MCF 10A (cell line): ENCODE measurements at regions not wholly inside any gene's neighbourhood (a gene's known extent, or its start where the extent isn't known, plus 50 kb on each side); places are given as distances from the start of the nearest gene placed in this dataset.

Source experiments
- BruUV-seq: library from RNA; stranded (reverse); fragments of 400-500 nt; replicated peaks from 2 replicates; lab custom pipeline; 2021; lab: Mats Ljungman, UMichigan
- CTCF ChIA-PET: fragments of 300-600 bp; sonication (Branson Sonifier 250); formaldehyde crosslinking; extraction: SDS; loops from one replicate; lab custom pipeline; 2021; ENCODE audit warnings: antibody characterized with exemption, inconsistent platforms; lab: Yijun Ruan, JAX
- POLR2A ChIA-PET: fragments of 300-600, 350-650 bp; sonication (Branson Sonifier 250); formaldehyde crosslinking; extraction: SDS; loops from one replicate; lab custom pipeline; 2020; ENCODE audit warnings: antibody characterized with exemption, inconsistent platforms; lab: Yijun Ruan, JAX
- DNase-seq: peaks from one replicate; pipeline ENCODE4 v3.0.0-alpha.2; 2018; ENCODE audit not compliant: unreplicated experiment
- H3K27ac Mint-ChIP-seq: one replicate; pipeline ENCODE4 v1.8.0; 2022; ENCODE audit warnings: mild to moderate bottlenecking, low read depth, mixed read lengths; ENCODE audit not compliant: unreplicated experiment
- H3K27me3 Mint-ChIP-seq: one replicate; pipeline ENCODE4 v1.8.0; 2022; ENCODE audit warnings: mixed read lengths; ENCODE audit not compliant: insufficient read depth, unreplicated experiment
- H3K36me3 Mint-ChIP-seq: one replicate; pipeline ENCODE4 v1.8.0; 2022; ENCODE audit warnings: mild to moderate bottlenecking, moderate library complexity, mixed read lengths; ENCODE audit not compliant: insufficient read depth, unreplicated experiment
- H3K4me1 Mint-ChIP-seq: one replicate; pipeline ENCODE4 v1.8.0; 2022; ENCODE audit warnings: mixed read lengths; ENCODE audit not compliant: insufficient read depth, unreplicated experiment
- H3K4me3 Mint-ChIP-seq: one replicate; pipeline ENCODE4 v1.8.0; 2022; ENCODE audit warnings: mild to moderate bottlenecking, moderate library complexity, mixed read lengths; ENCODE audit not compliant: unreplicated experiment
- H3K9me3 Mint-ChIP-seq: one replicate; pipeline ENCODE4 v1.8.0; 2022; ENCODE audit warnings: mixed read lengths; ENCODE audit not compliant: unreplicated experiment
- intact Hi-C: fragments of 100-400 bp; cut with micrococcal nuclease; formaldehyde crosslinking; loops from 2 replicates; pipeline ENCODE4 v1.14.1; 2022
- TF ChIP-seq, protein P1 (sequence below): fragments of 200-600 bp; IDR thresholded peaks from one replicate; pipeline ENCODE4 v1.8.0; 2022; ENCODE audit warnings: antibody characterized with exemption, mild to moderate bottlenecking; ENCODE audit not compliant: unreplicated experiment

DNA sequence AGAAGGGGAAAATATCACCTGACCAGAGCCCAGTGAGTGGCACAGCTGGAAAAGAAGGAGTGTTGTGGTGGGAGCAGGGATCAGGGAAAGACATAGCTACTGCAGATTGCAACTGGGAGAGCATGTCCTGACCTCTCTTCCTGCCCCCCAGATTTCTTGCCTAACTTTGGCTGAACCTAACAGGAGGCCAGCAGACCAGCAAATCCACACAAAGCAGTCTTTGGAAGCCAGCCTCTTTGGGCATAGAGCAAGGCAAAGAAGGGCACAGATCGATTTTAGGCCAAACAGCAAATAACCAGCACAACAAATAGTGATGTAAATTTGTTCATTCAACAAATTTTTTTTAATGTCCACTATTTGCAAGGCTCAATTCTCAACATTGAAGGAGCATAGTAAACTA is 433.2 kb upstream of the GHITM start:
- Mint-ChIP-seq H3K27me3 (no peaks in the 10 kb centered on the region), H3K4me1 (no peaks in the 10 kb centered on the region), H3K9me3 (no peaks in the 10 kb centered on the region), H3K36me3 (no peaks in the 10 kb centered on the region), H3K4me3 (no peak overlapping the region), H3K27ac (no peak overlapping the region)
- TF ChIP-seq, protein P1, sequence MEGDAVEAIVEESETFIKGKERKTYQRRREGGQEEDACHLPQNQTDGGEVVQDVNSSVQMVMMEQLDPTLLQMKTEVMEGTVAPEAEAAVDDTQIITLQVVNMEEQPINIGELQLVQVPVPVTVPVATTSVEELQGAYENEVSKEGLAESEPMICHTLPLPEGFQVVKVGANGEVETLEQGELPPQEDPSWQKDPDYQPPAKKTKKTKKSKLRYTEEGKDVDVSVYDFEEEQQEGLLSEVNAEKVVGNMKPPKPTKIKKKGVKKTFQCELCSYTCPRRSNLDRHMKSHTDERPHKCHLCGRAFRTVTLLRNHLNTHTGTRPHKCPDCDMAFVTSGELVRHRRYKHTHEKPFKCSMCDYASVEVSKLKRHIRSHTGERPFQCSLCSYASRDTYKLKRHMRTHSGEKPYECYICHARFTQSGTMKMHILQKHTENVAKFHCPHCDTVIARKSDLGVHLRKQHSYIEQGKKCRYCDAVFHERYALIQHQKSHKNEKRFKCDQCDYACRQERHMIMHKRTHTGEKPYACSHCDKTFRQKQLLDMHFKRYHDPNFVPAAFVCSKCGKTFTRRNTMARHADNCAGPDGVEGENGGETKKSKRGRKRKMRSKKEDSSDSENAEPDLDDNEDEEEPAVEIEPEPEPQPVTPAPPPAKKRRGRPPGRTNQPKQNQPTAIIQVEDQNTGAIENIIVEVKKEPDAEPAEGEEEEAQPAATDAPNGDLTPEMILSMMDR, result no peak
- no TSS peak for BruUV-seq
- ChIA-PET CTCF (no interaction called here), POLR2A (interaction anchor here (0.6 kb wide), 3 partner anchors 33 to 933 kb away, joined by 3 read pairs; no protein-coding TSS in a partner anchor)
- intact Hi-C loops, result no loop called here
- no peak for DNase-seq

DNA sequence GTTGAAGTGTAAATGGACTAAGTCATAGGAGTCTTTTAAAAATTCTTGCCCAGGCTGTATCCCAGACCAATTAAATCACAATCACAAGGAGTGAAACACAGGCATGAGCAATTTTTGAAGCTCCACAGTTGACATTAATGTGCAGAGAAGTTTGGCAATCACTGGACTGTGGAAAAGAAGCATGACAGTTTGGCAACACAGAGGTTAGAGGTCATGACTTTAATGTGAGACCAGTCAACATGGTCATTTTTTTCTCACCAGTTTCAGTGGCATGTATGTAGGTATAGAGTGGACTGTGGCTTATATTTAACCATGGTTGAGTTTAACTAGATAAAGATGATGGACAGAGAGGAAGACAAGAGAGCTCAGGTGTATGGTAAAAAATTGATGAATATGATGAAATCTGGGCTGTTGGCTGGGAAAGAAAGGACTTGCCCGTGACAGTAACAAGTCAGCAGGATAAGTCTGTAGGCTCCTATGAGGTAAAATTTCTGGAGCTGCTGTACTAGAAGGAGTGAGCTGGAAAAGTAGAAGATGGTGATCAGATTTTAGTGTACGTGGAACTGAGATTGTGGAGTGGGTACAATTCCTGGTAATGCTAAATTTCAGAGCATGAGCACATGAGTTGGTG is 432.2 kb upstream of the GHITM start:
- Mint-ChIP-seq H3K4me3 (no peak overlapping the region), H3K4me1 (peaks cover 5% of the 10 kb centered on the region), H3K27me3 (no peaks in the 10 kb centered on the region), H3K27ac (no peak overlapping the region), H3K36me3 (no peaks in the 10 kb centered on the region), H3K9me3 (no peaks in the 10 kb centered on the region)
- POLR2A ChIA-PET, result interaction anchor here (0.6 kb wide), 2 partner anchors 34 to 40 kb away, joined by 3 read pairs; no protein-coding TSS in a partner anchor
- TF ChIP-seq, protein P1, result no peak
- DNase-seq, result no peak
- BruUV-seq, result no TSS peak
- intact Hi-C loops, result no loop called here
- CTCF ChIA-PET, result interaction anchor here (0.8 kb wide), 1 partner anchor 20 kb away, joined by 3 read pairs; no protein-coding TSS in a partner anchor

DNA sequence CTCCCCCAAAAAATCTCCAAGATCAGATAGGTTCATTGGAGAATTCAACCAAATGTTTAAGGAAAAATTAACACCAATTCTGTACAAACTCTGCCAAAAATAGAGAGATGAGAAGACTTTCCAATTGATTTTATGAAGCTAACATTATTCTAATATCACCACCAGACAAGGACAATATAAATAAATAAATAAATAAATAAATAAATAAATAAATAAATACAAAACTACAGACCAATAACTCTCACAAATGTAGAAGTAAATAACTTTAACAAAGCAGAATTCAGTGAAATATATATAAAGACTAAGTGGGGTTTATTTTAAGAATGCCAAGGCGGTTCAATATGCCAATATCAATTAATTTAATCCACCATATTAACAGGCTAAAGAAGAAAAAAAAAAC is 425.9 kb upstream of the GHITM start:
- no TSS peak for BruUV-seq
- ChIA-PET POLR2A (interaction anchor here (0.6 to 0.7 kb wide), 2 partner anchors 52 to 753 kb away, joined by 3 read pairs; no protein-coding TSS in a partner anchor), CTCF (interaction anchor here (0.6 to 0.7 kb wide), 2 partner anchors 191 to 640 kb away, joined by 3 to 4 read pairs; no protein-coding TSS in a partner anchor)
- Mint-ChIP-seq H3K9me3 (no peaks in the 10 kb centered on the region), H3K4me1 (peaks cover 6% of the 10 kb centered on the region), H3K27ac (no peak overlapping the region), H3K4me3 (no peak overlapping the region), H3K36me3 (no peaks in the 10 kb centered on the region), H3K27me3 (no peaks in the 10 kb centered on the region)
- no peak for DNase-seq
- TF ChIP-seq, protein P1, result no peak
- intact Hi-C loops, result no loop called here

DNA sequence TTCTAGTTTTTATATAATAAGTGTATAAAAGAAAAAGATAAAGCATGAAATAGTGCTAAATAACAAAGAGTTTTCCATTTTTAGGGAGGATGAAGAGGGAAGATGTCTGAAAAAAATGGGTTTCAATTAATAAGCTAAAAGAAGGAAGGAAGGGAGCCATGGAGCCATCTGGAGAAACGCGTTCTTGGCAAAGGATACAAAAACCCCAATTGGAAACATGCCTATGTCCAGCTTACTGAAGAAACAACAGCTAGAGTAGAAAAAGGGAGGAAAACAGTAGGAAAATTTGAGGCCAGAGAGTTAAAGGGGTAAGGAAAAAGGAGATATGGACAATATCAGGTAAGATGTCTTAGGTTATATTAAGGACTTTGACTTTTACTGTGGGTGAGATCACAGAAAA is 416.2 kb upstream of the GHITM start:
- Mint-ChIP-seq H3K4me3 (no peak overlapping the region), H3K27ac (no peak overlapping the region), H3K9me3 (no peaks in the 10 kb centered on the region), H3K27me3 (no peaks in the 10 kb centered on the region), H3K4me1 (peaks cover 17% of the 10 kb centered on the region), H3K36me3 (no peaks in the 10 kb centered on the region)
- DNase-seq, result no peak
- intact Hi-C loops, result no loop called here
- CTCF ChIA-PET, result interaction anchor here (0.6 kb wide), 1 partner anchor 673 kb away, joined by 3 read pairs; no protein-coding TSS in a partner anchor
- POLR2A ChIA-PET, result no interaction called here
- BruUV-seq, result no TSS peak
- TF ChIP-seq, protein P1, result no peak
